Activated CD4-positive, alpha-beta T cell treated with anti-CD3 and anti-CD28 coated beads, Interleukin-2, amount 10 ng/mL, durations not matched to agents 7 days and 5 days (primary cell): ENCODE measurements at regions not wholly inside any gene's neighbourhood (a gene's known extent, or its start where the extent isn't known, plus 50 kb on each side); places are given as distances from the start of the nearest gene placed in this dataset.

Source experiments
- CTCF ChIA-PET: fragments of 350-600 bp; sonication (Branson Sonifier 250); formaldehyde crosslinking; loops from one replicate; lab custom pipeline; 2021; ENCODE audit warnings: antibody characterized with exemption; lab: Charles Lee
- POLR2A ChIA-PET: fragments of 350-600 bp; sonication (Branson Sonifier 250); formaldehyde crosslinking; loops from one replicate; lab custom pipeline; 2021; ENCODE audit warnings: antibody characterized with exemption; lab: Charles Lee
- DNase-seq: peaks from one replicate; pipeline ENCODE4 v3.0.0-alpha.2; 2020
- H3K27ac Mint-ChIP-seq: one replicate; pipeline ENCODE4 v1.8.0; 2021; ENCODE audit warnings: mild to moderate bottlenecking, moderate library complexity, mixed read lengths
- H3K27me3 Mint-ChIP-seq: one replicate; pipeline ENCODE4 v1.8.0; 2021; ENCODE audit warnings: mixed read lengths
- H3K36me3 Mint-ChIP-seq: one replicate; pipeline ENCODE4 v1.8.0; 2021; ENCODE audit warnings: low read depth, mixed read lengths
- H3K4me1 Mint-ChIP-seq: one replicate; pipeline ENCODE4 v1.8.0; 2021; ENCODE audit warnings: mixed read lengths
- H3K4me3 Mint-ChIP-seq: one replicate; pipeline ENCODE4 v1.8.0; 2021; ENCODE audit warnings: mild to moderate bottlenecking, moderate library complexity, mixed read lengths
- H3K9me3 Mint-ChIP-seq: one replicate; pipeline ENCODE4 v1.8.0; 2021; ENCODE audit warnings: mixed read lengths

- Mint-ChIP-seq H3K36me3 (no peaks in the 10 kb centered on the region), H3K9me3 (no peaks in the 10 kb centered on the region), H3K27ac (no peak overlapping the region), H3K4me1 (no peaks in the 10 kb centered on the region), H3K27me3 (no peaks in the 10 kb centered on the region), H3K4me3 (no peak overlapping the region)
- CTCF ChIA-PET, result no interaction called here
- no peak for DNase-seq
- POLR2A ChIA-PET, result no interaction called here
Observed at GRCh38 chr13:105737688-105738087, 797.8 kb downstream of the EFNB2 start.

DNA sequence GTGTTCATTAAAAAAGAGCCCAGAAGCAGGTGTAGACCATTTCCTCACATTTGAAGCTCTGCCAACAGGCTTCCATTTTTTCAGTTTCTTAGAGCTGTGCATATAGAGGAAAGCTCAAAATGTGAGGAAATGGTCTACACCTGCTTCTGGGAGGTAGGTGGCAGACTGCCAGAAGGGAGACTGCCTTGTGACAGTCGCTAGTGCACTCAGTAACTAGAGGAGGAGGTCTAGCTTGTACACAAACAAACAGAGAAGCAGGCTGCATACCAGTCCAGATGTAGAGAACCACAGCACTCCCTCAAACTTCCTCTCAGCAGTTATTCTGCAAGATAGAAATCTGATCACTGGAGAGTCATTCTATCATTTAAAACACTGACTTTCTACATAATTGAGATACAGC lies 800.2 kb downstream of the EFNB2 start:
- no peak overlapping the region for H3K27ac Mint-ChIP-seq

GRCh38 chr13:105732806-105733529 lies 802.5 kb downstream of the EFNB2 start:
- ChIA-PET CTCF (no interaction called here), POLR2A (no interaction called here)
- no peaks in the 10 kb centered on the region for H3K9me3 Mint-ChIP-seq
- no peaks in the 10 kb centered on the region for H3K36me3 Mint-ChIP-seq
- no peak overlapping the region for H3K4me3 Mint-ChIP-seq
- DNase-seq, result no peak
- no peaks in the 10 kb centered on the region for H3K27me3 Mint-ChIP-seq
- no peaks in the 10 kb centered on the region for H3K4me1 Mint-ChIP-seq
- no peak overlapping the region for H3K27ac Mint-ChIP-seq

More for the DNA sequence above, 800.2 kb downstream of the EFNB2 start:
- Mint-ChIP-seq H3K9me3 (no peaks in the 10 kb centered on the region), H3K36me3 (no peaks in the 10 kb centered on the region), H3K4me3 (no peak overlapping the region), H3K4me1 (no peaks in the 10 kb centered on the region), H3K27me3 (no peaks in the 10 kb centered on the region)
- no peak for DNase-seq
- POLR2A ChIA-PET, result interaction anchor here (0.5 kb wide), 1 partner anchor 90 kb away, joined by 5 read pairs; no protein-coding TSS in a partner anchor
- CTCF ChIA-PET, result no interaction called here

DNA sequence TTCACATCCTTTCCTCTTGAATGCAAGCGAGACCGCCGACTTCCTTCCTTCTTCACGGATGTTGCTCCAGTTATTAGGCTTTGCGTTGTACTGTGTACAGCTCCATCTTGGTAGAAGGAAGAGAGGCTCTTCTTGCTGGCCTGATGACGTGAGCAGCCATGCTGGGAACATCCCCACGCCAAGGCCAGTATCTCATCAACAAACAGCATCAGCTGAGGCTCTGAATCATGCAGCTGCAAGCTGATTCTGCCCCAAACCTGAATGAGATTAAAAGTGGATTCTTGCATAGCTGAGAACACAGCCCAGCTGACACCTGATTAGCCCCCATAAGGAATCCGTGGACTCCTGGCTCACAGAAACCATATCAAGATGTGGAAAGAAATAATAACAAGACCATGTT lies 809.6 kb downstream of the EFNB2 start:
- CTCF ChIA-PET, result no interaction called here
- H3K36me3 Mint-ChIP-seq, result no peaks in the 10 kb centered on the region
- no peak overlapping the region for H3K27ac Mint-ChIP-seq
- H3K27me3 Mint-ChIP-seq, result no peaks in the 10 kb centered on the region
- POLR2A ChIA-PET, result no interaction called here
- no peaks in the 10 kb centered on the region for H3K9me3 Mint-ChIP-seq
- DNase-seq, result no peak
- H3K4me3 Mint-ChIP-seq, result no peak overlapping the region
- H3K4me1 Mint-ChIP-seq, result no peaks in the 10 kb centered on the region

- CTCF ChIA-PET, result no interaction called here
- no peak overlapping the region for H3K4me3 Mint-ChIP-seq
Observed at GRCh38 chr13:105721016-105721415, 814.4 kb downstream of the EFNB2 start.

GRCh38 chr13:105719859-105720258 lies 815.6 kb downstream of the EFNB2 start:
- Mint-ChIP-seq H3K4me1 (no peaks in the 10 kb centered on the region), H3K9me3 (no peaks in the 10 kb centered on the region), H3K27ac (no peak overlapping the region), H3K36me3 (no peaks in the 10 kb centered on the region), H3K27me3 (no peaks in the 10 kb centered on the region), H3K4me3 (no peak overlapping the region)
- ChIA-PET POLR2A (no interaction called here), CTCF (no interaction called here)
- DNase-seq, result no peak

More at GRCh38 chr13:105721016-105721415, 814.4 kb downstream of the EFNB2 start:
- POLR2A ChIA-PET, result no interaction called here
- Mint-ChIP-seq H3K4me1 (no peaks in the 10 kb centered on the region), H3K36me3 (no peaks in the 10 kb centered on the region), H3K27ac (no peak overlapping the region), H3K27me3 (no peaks in the 10 kb centered on the region), H3K9me3 (no peaks in the 10 kb centered on the region)
- no peak for DNase-seq

DNA sequence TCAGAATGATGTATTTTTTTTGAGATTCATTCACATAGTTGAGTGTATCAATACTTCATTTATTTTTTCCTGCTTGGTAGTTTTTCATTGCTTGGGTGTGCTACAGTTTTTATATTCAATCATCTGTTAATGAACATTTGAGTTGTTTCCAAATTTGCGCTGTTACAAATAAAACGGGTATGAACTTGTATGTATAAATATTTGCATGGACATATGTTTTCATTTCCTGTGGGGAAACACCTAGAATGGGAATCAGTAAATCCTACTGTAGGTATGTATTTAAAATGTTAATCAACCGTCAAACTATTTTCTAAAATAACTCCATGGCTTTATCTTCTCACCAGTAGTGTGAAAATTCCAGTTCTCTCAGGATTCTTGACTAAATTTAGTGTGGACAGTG lies 826.3 kb downstream of the EFNB2 start:
- Mint-ChIP-seq H3K36me3 (no peaks in the 10 kb centered on the region), H3K4me3 (no peak overlapping the region), H3K27me3 (no peaks in the 10 kb centered on the region), H3K9me3 (no peaks in the 10 kb centered on the region), H3K4me1 (no peaks in the 10 kb centered on the region), H3K27ac (no peak overlapping the region)
- CTCF ChIA-PET, result no interaction called here
- POLR2A ChIA-PET, result no interaction called here
- DNase-seq, result no peak

GRCh38 chr13:105703843-105704242 lies 831.6 kb downstream of the EFNB2 start:
- CTCF ChIA-PET, result no interaction called here
- DNase-seq, result no peak
- POLR2A ChIA-PET, result no interaction called here
- Mint-ChIP-seq H3K27ac (no peak overlapping the region), H3K9me3 (no peaks in the 10 kb centered on the region), H3K27me3 (no peaks in the 10 kb centered on the region), H3K4me1 (no peaks in the 10 kb centered on the region), H3K4me3 (no peak overlapping the region), H3K36me3 (no peaks in the 10 kb centered on the region)

- Mint-ChIP-seq H3K36me3 (no peaks in the 10 kb centered on the region), H3K27me3 (no peaks in the 10 kb centered on the region), H3K4me3 (no peak overlapping the region), H3K9me3 (no peaks in the 10 kb centered on the region), H3K4me1 (no peaks in the 10 kb centered on the region), H3K27ac (no peak overlapping the region)
- DNase-seq, result no peak
- ChIA-PET CTCF (no interaction called here), POLR2A (no interaction called here)
Observed at GRCh38 chr13:105702441-105702840, 833.0 kb downstream of the EFNB2 start.

DNA sequence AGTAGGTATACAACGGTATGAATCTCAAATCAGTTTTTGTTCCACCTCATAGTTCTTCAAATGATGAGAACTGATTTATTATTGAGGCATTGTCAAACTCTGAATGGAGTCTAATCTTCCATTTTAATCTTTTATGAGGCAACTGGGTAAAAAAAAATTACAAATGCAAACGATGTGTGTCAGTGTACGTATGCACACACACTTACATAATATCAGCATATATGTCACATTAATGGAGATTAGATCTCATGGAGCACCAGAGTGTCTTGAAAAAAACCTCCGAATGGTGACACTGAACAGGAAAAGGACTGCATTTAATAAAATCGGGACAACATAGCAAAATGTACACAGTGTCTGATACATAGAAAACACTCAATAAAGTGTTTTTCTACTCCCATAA lies 842.7 kb downstream of the EFNB2 start:
- Mint-ChIP-seq H3K4me3 (no peak overlapping the region), H3K9me3 (peaks cover 3% of the 10 kb centered on the region), H3K27ac (no peak overlapping the region), H3K27me3 (no peaks in the 10 kb centered on the region), H3K36me3 (no peaks in the 10 kb centered on the region), H3K4me1 (no peaks in the 10 kb centered on the region)
- CTCF ChIA-PET, result no interaction called here
- POLR2A ChIA-PET, result no interaction called here
- no peak for DNase-seq

- Mint-ChIP-seq H3K27ac (no peak overlapping the region), H3K4me1 (no peaks in the 10 kb centered on the region), H3K4me3 (no peak overlapping the region), H3K9me3 (no peaks in the 10 kb centered on the region), H3K36me3 (no peaks in the 10 kb centered on the region), H3K27me3 (no peaks in the 10 kb centered on the region)
- no peak for DNase-seq
- CTCF ChIA-PET, result no interaction called here
- POLR2A ChIA-PET, result no interaction called here
Observed at GRCh38 chr13:105684216-105684615, 851.2 kb downstream of the EFNB2 start.

DNA sequence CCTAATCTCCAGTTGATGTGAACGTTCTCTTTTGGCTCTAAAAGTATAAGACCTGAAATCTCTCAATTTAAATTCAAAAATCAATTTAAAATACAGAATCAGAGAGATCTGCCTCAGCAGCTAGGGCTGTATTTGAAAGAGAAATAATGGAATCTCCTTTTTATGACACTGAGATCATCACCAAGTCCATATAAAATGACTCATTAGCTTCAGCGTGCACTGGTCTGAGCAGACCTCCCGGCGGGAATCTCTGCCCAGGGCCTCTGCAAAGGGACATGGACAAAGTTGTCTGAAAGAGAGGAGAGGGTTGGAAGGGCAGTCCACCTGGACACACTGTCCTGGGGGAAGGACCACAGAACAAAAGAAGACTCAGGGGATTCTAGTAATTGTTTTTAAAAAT lies 855.6 kb downstream of the EFNB2 start:
- Mint-ChIP-seq H3K36me3 (no peaks in the 10 kb centered on the region), H3K9me3 (no peaks in the 10 kb centered on the region), H3K27ac (no peak overlapping the region), H3K4me3 (no peak overlapping the region), H3K27me3 (no peaks in the 10 kb centered on the region), H3K4me1 (no peaks in the 10 kb centered on the region)
- ChIA-PET POLR2A (no interaction called here), CTCF (interaction anchor here (0.6 kb wide), 1 partner anchor 48 kb away, joined by 5 read pairs; no protein-coding TSS in a partner anchor)
- no peak for DNase-seq

GRCh38 chr13:105678072-105678471 lies 857.4 kb downstream of the EFNB2 start:
- Mint-ChIP-seq H3K4me1 (no peaks in the 10 kb centered on the region), H3K4me3 (no peak overlapping the region), H3K36me3 (no peaks in the 10 kb centered on the region), H3K27ac (no peak overlapping the region), H3K27me3 (no peaks in the 10 kb centered on the region), H3K9me3 (no peaks in the 10 kb centered on the region)
- POLR2A ChIA-PET, result no interaction called here
- DNase-seq, result no peak
- CTCF ChIA-PET, result no interaction called here

DNA sequence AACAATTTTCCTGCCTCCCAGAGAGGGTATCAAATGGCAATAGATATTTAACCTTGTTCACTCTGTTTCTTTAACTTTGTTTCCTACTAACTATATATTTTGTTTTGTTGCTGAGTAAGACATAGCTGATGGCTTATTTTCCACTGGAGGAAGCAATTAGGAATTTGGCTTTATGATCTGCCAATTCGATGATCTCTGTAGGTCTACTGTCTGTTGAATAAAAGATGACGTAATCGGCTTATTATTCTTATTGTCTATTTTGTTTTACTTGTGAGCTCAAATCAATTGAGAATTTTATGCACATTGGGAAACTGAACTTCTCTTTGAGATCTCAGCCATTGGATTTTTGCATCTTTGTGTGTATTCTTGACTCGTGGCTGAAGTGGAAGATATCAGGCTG lies 862.6 kb downstream of the EFNB2 start:
- Mint-ChIP-seq H3K27me3 (no peaks in the 10 kb centered on the region), H3K27ac (no peak overlapping the region), H3K4me3 (no peak overlapping the region), H3K36me3 (no peaks in the 10 kb centered on the region), H3K4me1 (no peaks in the 10 kb centered on the region), H3K9me3 (no peaks in the 10 kb centered on the region)
- ChIA-PET CTCF (no interaction called here), POLR2A (no interaction called here)
- no peak for DNase-seq
